GM21786 (cell line): ENCODE measurements at regions not wholly inside any gene's neighbourhood (a gene's known extent, or its start where the extent isn't known, plus 50 kb on each side); places are given as distances from the start of the nearest gene placed in this dataset.
A peak's percentile ranks its signal among the peaks of the same experiment; 100 is the strongest.

Source experiments
- ATAC-seq: cut with Tn5 transposase; IDR thresholded peaks from one replicate; pipeline ENCODE4 v1.9.1; 2021; ENCODE audit not compliant: unreplicated experiment

GRCh38 chr3:82050382-82050781 is 288.9 kb upstream of the GBE1 start:
- no peak for ATAC-seq

GRCh38 chr3:82048711-82049110 is 287.3 kb upstream of the GBE1 start:
- no peak for ATAC-seq

- no peak for ATAC-seq
Observed at GRCh38 chr3:82044930-82045705, 283.7 kb upstream of the GBE1 start.

DNA sequence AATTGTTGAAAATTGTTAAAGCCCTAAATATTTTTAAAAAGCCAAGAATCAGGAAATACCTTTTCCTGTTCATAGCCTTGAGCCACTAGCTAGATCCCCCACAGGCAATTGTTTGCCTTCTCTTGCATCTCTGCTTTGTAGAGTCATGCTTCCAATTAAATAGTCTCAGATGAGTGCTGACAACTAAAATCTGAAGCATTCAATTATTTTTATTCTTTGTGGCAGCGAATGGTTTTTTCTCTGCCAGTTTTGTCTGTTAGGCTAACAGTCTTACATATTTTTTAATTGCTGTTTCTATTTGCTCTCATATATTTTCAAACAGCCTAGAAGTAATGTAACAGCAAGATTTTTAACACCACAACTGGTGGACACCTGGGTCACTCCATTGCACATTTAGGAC is 277.1 kb upstream of the GBE1 start:
- no peak for ATAC-seq

- no peak for ATAC-seq
Observed at GRCh38 chr3:82033186-82033585, 271.7 kb upstream of the GBE1 start.

DNA sequence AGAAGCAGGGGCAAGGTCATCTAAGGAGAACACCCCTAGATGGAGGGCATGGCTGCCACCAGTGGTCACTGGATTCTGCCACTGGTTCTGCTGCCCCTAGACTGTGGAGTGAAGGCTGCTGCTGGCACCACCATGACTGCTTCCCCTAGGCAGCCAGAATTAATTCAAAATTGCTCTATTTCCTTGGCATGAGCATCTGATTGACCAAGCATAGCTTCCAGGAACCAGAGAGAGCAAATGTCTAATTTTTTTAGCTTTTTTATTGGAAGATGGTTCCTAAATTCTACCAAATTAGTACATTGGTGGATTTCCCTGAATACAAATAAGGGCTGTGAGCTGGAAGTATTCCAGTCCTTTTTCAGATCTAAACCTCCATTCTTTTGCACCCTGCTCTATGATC is 270.2 kb upstream of the GBE1 start:
- no peak for ATAC-seq

DNA sequence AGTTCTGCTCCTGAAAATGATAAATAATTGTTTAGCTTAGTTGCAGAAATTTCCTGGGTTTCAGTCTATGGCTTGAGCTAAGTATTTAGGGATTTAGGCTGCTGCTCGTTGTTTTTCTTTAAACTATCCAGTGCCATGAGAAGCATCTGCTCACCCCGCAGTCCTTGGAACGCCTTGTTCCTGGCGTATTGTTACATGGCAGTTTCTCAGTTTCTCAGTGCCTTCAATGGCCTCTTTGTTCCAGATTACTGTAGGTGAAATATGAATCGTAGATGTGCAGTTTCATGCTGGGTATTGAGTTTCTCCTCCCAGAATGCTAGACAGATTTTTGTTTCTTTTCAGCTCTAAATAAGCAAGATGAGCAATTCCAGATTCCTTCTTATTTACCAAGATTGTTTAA is 269.5 kb upstream of the GBE1 start:
- ATAC-seq, result no peak

DNA sequence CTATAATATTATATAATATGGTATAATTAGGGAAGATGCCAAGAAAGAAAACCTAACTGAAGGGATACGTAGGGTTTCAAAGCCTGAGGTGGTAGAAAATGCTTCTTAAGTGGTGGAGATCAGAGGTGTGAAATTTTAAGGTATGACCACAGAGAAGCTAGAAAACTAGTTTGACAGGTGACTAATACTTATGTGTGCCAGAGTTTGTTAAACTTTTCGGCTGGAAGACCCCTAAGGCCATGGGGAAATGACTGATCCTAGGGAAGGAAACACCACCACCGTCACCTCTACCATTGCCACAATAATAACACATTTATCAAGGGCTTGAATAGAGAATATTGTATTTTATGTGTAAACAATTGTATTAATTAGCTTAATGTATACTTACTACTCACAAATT is 261.4 kb upstream of the GBE1 start:
- ATAC-seq, result no peak

DNA sequence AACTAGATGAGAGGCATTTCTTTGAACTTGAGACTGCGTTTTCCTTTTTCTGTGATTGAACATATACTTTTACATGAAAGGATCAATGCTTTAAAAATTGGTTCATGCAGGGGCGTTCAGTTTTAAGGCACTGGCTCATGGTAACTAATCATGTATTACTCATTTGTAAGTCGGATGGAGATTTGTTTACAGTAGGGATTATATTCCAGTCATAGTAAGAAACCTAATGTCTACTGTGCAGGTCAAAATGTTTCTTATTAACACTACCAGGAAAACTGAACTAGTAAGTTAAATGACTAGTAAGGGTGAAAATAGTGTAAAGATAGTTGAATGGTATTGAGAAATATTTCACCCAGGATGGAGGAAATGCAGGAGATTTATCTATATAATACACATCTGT is 258.8 kb upstream of the GBE1 start:
- ATAC-seq, result no peak

GRCh38 chr3:82015241-82015640 is 253.8 kb upstream of the GBE1 start:
- no peak for ATAC-seq

DNA sequence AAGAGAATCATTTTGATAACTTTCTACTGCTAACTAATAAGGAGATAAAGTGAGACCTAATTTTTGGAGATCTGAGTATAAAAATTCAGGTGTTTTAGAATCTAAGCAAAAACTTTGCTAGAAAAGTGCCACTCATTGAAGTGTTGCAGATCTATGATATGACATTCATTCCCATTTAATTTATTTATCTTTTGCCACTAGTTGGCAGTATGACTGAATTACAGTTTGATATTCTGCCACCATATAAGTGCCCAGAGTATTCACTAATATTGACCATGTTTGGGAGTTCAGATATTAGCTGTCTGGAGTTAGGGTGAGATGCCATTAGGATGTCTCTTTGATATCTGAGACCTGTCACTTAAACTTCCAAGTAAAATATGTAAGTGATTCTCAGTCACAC is 251.3 kb upstream of the GBE1 start:
- no peak for ATAC-seq

GRCh38 chr3:82011336-82011735 is 249.9 kb upstream of the GBE1 start:
- no peak for ATAC-seq

- no peak for ATAC-seq
Observed at GRCh38 chr3:82005266-82005665, 243.8 kb upstream of the GBE1 start.

- no peak for ATAC-seq
Observed at GRCh38 chr3:82004266-82004665, 242.8 kb upstream of the GBE1 start.

- peak; percentile 70 for ATAC-seq
Observed at GRCh38 chr3:82002986-82003642, 241.7 kb upstream of the GBE1 start.

DNA sequence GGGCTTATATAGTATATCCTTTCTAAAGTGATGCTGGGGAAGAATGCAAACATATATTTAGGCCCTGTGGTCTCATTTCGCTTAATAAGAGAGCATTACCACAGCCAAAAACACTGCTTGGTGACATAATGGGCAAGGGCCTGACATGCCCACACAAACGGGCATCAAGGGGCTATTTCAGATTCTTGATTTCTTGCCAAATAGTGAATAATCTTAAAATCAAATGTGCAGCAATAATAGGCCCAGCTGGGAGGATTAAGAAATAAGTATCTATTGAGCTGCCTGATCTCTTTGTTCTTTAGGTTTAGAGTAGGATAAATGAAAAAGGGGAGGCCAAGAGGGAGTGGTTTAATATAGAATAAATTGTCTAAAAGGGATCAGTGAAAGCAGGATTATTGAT is 241.0 kb upstream of the GBE1 start:
- ATAC-seq, result no peak

GRCh38 chr3:82001276-82001923 is 240.0 kb upstream of the GBE1 start:
- no peak for ATAC-seq

GRCh38 chr3:82000773-82001172 is 239.3 kb upstream of the GBE1 start:
- ATAC-seq, result no peak

GRCh38 chr3:82000350-82000749 is 238.9 kb upstream of the GBE1 start:
- no peak for ATAC-seq

DNA sequence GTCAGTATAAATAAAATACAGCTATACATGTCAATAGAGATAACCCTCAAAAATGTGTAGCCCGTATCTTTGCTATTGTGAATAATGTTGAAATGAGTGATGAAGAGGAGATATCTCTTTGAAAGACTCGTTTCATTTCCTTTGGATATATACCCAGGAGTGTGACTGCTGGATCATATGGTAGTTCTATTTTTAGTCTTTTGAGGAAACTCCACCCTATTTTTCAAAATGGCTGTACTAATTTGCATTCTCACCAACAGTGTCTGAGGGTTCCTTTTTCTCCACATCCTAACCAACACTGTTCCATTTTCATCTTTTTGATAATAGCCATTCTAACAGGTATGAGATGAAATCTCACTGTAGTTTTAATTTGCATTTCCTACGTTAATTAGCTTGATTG is 237.5 kb upstream of the GBE1 start:
- ATAC-seq, result no peak

DNA sequence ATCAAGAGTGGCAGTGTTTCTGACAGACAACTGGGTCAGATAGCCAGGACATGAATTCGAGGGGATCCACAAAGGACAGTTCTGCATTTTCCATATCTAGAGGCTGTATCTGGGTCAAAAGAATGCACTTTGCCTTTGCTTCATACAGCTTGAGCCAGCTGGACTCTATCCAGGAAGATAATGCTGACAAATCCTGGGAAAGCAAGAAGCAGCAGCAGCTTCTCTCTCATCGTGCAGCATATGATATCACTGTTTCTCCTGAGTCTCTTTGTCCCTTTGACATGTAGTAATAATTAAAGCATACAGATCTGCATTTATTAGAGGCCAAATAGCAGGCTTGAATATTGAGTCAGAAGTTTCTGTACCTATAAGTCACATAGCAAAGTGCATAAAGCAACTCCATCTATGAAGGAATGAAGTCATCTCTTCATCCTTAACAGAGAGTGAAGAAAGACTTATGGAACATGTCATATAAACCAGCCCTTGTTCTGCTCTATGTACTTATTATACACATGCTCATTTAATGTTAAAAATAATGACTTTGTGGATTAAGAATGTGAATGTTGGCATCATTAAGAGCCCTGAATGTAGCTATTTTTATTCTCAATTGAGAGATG is 236.8 kb upstream of the GBE1 start:
- no peak for ATAC-seq

DNA sequence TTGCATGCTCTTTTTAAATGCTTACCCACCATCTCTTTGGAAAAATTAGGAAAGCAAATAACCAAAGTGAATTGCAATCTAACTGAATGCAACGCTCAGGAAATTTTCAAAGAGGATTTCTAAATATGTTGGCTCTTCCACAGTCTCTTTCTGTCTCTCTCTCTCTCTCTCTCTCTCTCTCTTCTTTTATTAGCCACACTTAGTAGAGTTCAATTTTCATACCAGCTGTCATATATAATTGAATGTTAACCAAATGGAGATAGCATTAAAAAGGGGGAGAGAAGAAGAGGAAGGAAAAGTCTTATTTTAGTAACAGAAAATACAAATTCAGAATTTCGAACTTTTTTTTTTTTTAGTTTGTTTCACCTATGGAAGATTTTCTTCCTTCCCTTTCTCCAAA is 235.9 kb upstream of the GBE1 start:
- ATAC-seq, result no peak
